ENCODE measurements at regions not wholly inside any gene's neighbourhood (a gene's known extent, or its start where the extent isn't known, plus 50 kb on each side); places are given as distances from the start of the nearest gene placed in this dataset.

- H3K36me3 ChIP-seq (ENCODE audit: control insufficient read depth, insufficient read depth, low read length): no peaks in the 10 kb centered on the region
- no peaks in the 10 kb centered on the region for H3K4me1 ChIP-seq (ENCODE audit: control insufficient read depth, insufficient read depth, low read length, poor library complexity, severe bottlenecking)
- Mint-ChIP-seq H3K36me3 (no peaks in the 10 kb centered on the region), H3K27me3 (peaks cover 9% of the 10 kb centered on the region), H3K9me3 (peaks cover 0 to 2% (median 0%) of the 10 kb centered on the region in 7 donors), H3K4me3 (no peak overlapping the region), H3K4me1 (peaks cover 0 to 4% (median 0%) of the 10 kb centered on the region in 4 donors), H3K27ac (no peak overlapping the region)
- H3K27ac ChIP-seq (ENCODE audit: insufficient read depth, low read length, poor library complexity, severe bottlenecking): no peak overlapping the region
- DNase-seq (no peak), ATAC-seq (ENCODE audit: low read depth in 2 of 2) (no peak)
- no peaks in the 10 kb centered on the region for H3K9me3 ChIP-seq (ENCODE audit: control insufficient read depth in 2 of 2, low read length in 2 of 2)
- H3K27me3 ChIP-seq (ENCODE audit: control insufficient read depth, insufficient read depth, low read length): no peaks in the 10 kb centered on the region
- H3K4me3 ChIP-seq (ENCODE audit: low read depth, low read length): no peak overlapping the region
These were observed 239.3 kb upstream of the EEF2KMT start for GRCh38 chr16:5336941-5337340.

DNA sequence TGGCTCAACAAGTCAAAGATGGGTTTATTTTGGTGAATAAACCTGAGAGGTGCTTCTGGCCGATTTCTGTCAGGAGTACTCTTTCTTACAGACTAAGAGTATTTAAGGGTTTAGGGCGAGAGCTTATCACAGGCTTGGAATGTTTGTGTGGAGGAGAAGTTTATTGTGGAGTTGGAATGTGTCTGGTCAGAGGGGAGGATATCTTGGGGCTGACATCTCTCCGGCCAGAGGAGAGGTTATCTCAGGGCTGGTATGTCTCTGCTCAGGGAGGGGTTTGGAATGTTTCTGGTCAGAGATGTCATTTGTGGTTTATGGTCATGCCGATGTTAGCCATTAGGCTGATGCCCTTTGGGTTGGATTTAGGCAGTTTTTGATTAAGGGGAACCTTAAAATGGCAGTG, 236.4 kb upstream of the EEF2KMT start:
- Histone ChIP-seq H3K36me3 (ENCODE audit: control insufficient read depth, insufficient read depth, low read length) (no peaks in the 10 kb centered on the region), H3K27ac (ENCODE audit: insufficient read depth, low read length, poor library complexity, severe bottlenecking) (no peak overlapping the region), H3K4me3 (ENCODE audit: low read depth, low read length) (no peak overlapping the region), H3K4me1 (ENCODE audit: control insufficient read depth, insufficient read depth, low read length, poor library complexity, severe bottlenecking) (no peaks in the 10 kb centered on the region), H3K9me3 (ENCODE audit: control insufficient read depth in 2 of 2, low read length in 2 of 2) (no peaks in the 10 kb centered on the region), H3K27me3 (ENCODE audit: control insufficient read depth, insufficient read depth, low read length) (no peaks in the 10 kb centered on the region)
- no peak overlapping the region for H3K27ac Mint-ChIP-seq
- no peaks in the 10 kb centered on the region for H3K36me3 Mint-ChIP-seq
- peaks cover 0 to 4% (median 0%) of the 10 kb centered on the region in 7 donors for H3K9me3 Mint-ChIP-seq
- DNase-seq (no peak), ATAC-seq (ENCODE audit: low read depth in 2 of 2) (no peak)
- H3K27me3 Mint-ChIP-seq: peaks cover 9% of the 10 kb centered on the region
- no peak overlapping the region for H3K4me3 Mint-ChIP-seq
- H3K4me1 Mint-ChIP-seq: peaks cover 0 to 4% (median 0%) of the 10 kb centered on the region in 4 donors

- H3K9me3 Mint-ChIP-seq: peaks cover 0 to 4% (median 1%) of the 10 kb centered on the region in 7 donors
- no peaks in the 10 kb centered on the region for H3K9me3 ChIP-seq (ENCODE audit: control insufficient read depth in 2 of 2, low read length in 2 of 2)
- no peak for ATAC-seq (ENCODE audit: low read depth in 2 of 2)
These were observed 235.5 kb upstream of the EEF2KMT start for GRCh38 chr16:5333126-5333525.

DNA sequence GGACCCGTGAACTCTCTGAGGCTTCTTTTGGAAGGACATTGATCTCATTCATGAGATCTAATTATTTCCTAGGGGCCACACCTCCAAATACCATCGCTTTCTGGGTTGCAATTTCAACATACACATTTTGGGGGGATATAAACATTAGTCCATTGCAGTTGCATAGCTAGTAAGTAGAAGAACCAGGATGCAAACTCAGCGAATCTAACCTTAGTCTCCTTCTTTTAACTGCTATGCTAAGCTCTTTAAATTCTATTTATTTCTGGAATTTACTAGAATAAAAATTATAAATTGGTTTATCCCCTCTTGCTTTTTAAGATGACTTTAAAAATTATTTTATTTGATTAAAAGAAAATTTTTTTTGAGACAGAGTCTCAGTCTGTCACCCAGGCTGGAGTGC, 232.5 kb upstream of the EEF2KMT start:
- H3K27ac Mint-ChIP-seq: no peak overlapping the region

More at GRCh38 chr16:5333126-5333525, 235.5 kb upstream of the EEF2KMT start:
- Mint-ChIP-seq H3K4me3 (no peak overlapping the region), H3K27ac (no peak overlapping the region), H3K36me3 (no peaks in the 10 kb centered on the region), H3K27me3 (peaks cover 9% of the 10 kb centered on the region), H3K4me1 (peaks cover 0 to 4% (median 0%) of the 10 kb centered on the region in 4 donors)
- H3K27ac ChIP-seq (ENCODE audit: insufficient read depth, low read length, poor library complexity, severe bottlenecking): no peak overlapping the region
- DNase-seq: no peak
- H3K4me1 ChIP-seq (ENCODE audit: control insufficient read depth, insufficient read depth, low read length, poor library complexity, severe bottlenecking): no peaks in the 10 kb centered on the region
- no peaks in the 10 kb centered on the region for H3K36me3 ChIP-seq (ENCODE audit: control insufficient read depth, insufficient read depth, low read length)
- H3K27me3 ChIP-seq (ENCODE audit: control insufficient read depth, insufficient read depth, low read length): no peaks in the 10 kb centered on the region
- no peak overlapping the region for H3K4me3 ChIP-seq (ENCODE audit: low read depth, low read length)

GRCh38 chr16:5328546-5328945, 231.0 kb upstream of the EEF2KMT start:
- H3K27ac Mint-ChIP-seq: no peak overlapping the region

More for the DNA sequence above, 232.5 kb upstream of the EEF2KMT start:
- H3K4me1 Mint-ChIP-seq: peaks cover 0 to under 1% (median 0%) of the 10 kb centered on the region in 4 donors
- peaks cover 0 to 6% (median 1%) of the 10 kb centered on the region in 7 donors for H3K9me3 Mint-ChIP-seq
- H3K4me3 ChIP-seq (ENCODE audit: low read depth, low read length): no peak overlapping the region
- no peak overlapping the region for H3K4me3 Mint-ChIP-seq
- H3K9me3 ChIP-seq (ENCODE audit: control insufficient read depth in 2 of 2, low read length in 2 of 2): peaks cover 0 to 2% of the 10 kb centered on the region in 2 experiments
- no peaks in the 10 kb centered on the region for H3K4me1 ChIP-seq (ENCODE audit: control insufficient read depth, insufficient read depth, low read length, poor library complexity, severe bottlenecking)
- peaks cover under 1% of the 10 kb centered on the region for H3K27me3 Mint-ChIP-seq
- no peak overlapping the region for H3K27ac ChIP-seq (ENCODE audit: insufficient read depth, low read length, poor library complexity, severe bottlenecking)
- no peak for ATAC-seq (ENCODE audit: low read depth in 2 of 2)
- no peaks in the 10 kb centered on the region for H3K27me3 ChIP-seq (ENCODE audit: control insufficient read depth, insufficient read depth, low read length)
- no peak for DNase-seq
- H3K36me3 ChIP-seq (ENCODE audit: control insufficient read depth, insufficient read depth, low read length): no peaks in the 10 kb centered on the region
- no peaks in the 10 kb centered on the region for H3K36me3 Mint-ChIP-seq

DNA sequence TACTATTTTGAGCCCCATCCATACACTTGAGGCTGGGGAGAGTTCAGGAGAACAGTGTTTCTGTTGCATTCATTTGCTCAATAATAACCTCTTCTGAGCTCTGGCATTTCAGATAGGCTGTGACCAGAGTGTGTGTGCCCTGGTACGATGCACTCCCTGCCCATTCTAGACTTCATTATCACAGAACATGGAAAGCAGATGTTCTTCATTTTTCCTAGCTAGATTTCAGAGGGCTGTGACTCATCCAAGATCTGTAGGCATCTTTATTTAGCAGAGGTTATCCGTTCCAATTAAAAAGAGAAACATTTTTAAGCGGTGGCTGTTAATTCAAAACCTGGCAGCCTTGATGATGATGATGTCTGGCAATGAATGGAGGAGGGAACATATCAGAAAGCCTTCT, 228.8 kb upstream of the EEF2KMT start:
- Histone ChIP-seq H3K4me3 (ENCODE audit: low read depth, low read length) (no peak overlapping the region), H3K27me3 (ENCODE audit: control insufficient read depth, insufficient read depth, low read length) (no peaks in the 10 kb centered on the region), H3K36me3 (ENCODE audit: control insufficient read depth, insufficient read depth, low read length) (no peaks in the 10 kb centered on the region), H3K4me1 (ENCODE audit: control insufficient read depth, insufficient read depth, low read length, poor library complexity, severe bottlenecking) (no peaks in the 10 kb centered on the region), H3K9me3 (ENCODE audit: control insufficient read depth in 2 of 2, low read length in 2 of 2) (peaks cover 0 to 2% of the 10 kb centered on the region in 2 experiments), H3K27ac (ENCODE audit: insufficient read depth, low read length, poor library complexity, severe bottlenecking) (no peak overlapping the region)
- no peak overlapping the region for H3K27ac Mint-ChIP-seq
- H3K36me3 Mint-ChIP-seq: no peaks in the 10 kb centered on the region
- no peaks in the 10 kb centered on the region for H3K27me3 Mint-ChIP-seq
- H3K4me3 Mint-ChIP-seq: no peak overlapping the region
- ATAC-seq (ENCODE audit: low read depth in 2 of 2) (no peak), DNase-seq (no peak)
- peaks cover 0 to 6% (median 1%) of the 10 kb centered on the region in 7 donors for H3K9me3 Mint-ChIP-seq
- H3K4me1 Mint-ChIP-seq: no peaks in the 10 kb centered on the region

More at GRCh38 chr16:5328546-5328945, 231.0 kb upstream of the EEF2KMT start:
- peaks cover 0 to 2% of the 10 kb centered on the region in 2 experiments for H3K9me3 ChIP-seq (ENCODE audit: control insufficient read depth in 2 of 2, low read length in 2 of 2)
- no peak overlapping the region for H3K4me3 ChIP-seq (ENCODE audit: low read depth, low read length)
- H3K9me3 Mint-ChIP-seq: peaks cover 0 to 6% (median 1%) of the 10 kb centered on the region in 7 donors
- H3K36me3 Mint-ChIP-seq: no peaks in the 10 kb centered on the region
- H3K27me3 ChIP-seq (ENCODE audit: control insufficient read depth, insufficient read depth, low read length): no peaks in the 10 kb centered on the region
- no peak overlapping the region for H3K27ac ChIP-seq (ENCODE audit: insufficient read depth, low read length, poor library complexity, severe bottlenecking)
- H3K4me1 ChIP-seq (ENCODE audit: control insufficient read depth, insufficient read depth, low read length, poor library complexity, severe bottlenecking): no peaks in the 10 kb centered on the region
- no peaks in the 10 kb centered on the region for H3K36me3 ChIP-seq (ENCODE audit: control insufficient read depth, insufficient read depth, low read length)
- H3K27me3 Mint-ChIP-seq: no peaks in the 10 kb centered on the region
- ATAC-seq (ENCODE audit: low read depth in 2 of 2) (no peak), DNase-seq (no peak)
- no peak overlapping the region for H3K4me3 Mint-ChIP-seq
- no peaks in the 10 kb centered on the region for H3K4me1 Mint-ChIP-seq

DNA sequence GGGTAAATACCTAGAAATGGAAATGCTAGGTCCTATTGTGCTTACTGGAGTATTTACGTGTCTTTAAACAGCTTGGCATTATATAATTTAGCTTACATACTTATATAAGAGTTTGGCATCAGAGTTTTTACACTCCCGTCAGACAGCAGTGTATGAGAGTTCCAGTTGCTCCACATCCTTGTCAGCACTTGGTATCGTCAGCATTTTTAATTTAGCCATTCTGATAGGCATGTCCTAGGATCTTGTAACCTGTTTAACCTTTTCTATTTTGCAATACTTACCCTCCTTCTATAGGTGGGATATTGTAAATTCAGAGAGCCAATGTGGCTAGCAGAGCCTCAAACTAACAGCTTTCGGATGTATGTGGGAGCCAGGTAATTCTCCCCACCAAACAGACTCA, 228.3 kb upstream of the EEF2KMT start:
- Mint-ChIP-seq H3K4me3 (no peak overlapping the region), H3K4me1 (no peaks in the 10 kb centered on the region), H3K36me3 (no peaks in the 10 kb centered on the region), H3K9me3 (peaks cover 0 to 2% (median 1%) of the 10 kb centered on the region in 7 donors), H3K27me3 (no peaks in the 10 kb centered on the region), H3K27ac (no peak overlapping the region)
- Histone ChIP-seq H3K36me3 (ENCODE audit: control insufficient read depth, insufficient read depth, low read length) (no peaks in the 10 kb centered on the region), H3K4me1 (ENCODE audit: control insufficient read depth, insufficient read depth, low read length, poor library complexity, severe bottlenecking) (no peaks in the 10 kb centered on the region), H3K9me3 (ENCODE audit: control insufficient read depth in 2 of 2, low read length in 2 of 2) (peaks cover 0 to 2% of the 10 kb centered on the region in 2 experiments), H3K27me3 (ENCODE audit: control insufficient read depth, insufficient read depth, low read length) (no peaks in the 10 kb centered on the region), H3K27ac (ENCODE audit: insufficient read depth, low read length, poor library complexity, severe bottlenecking) (no peak overlapping the region), H3K4me3 (ENCODE audit: low read depth, low read length) (no peak overlapping the region)
- ATAC-seq (ENCODE audit: low read depth in 2 of 2) (no peak), DNase-seq (no peak)
